Endothelial cell (in vitro differentiated cells): ENCODE measurements at regions not wholly inside any gene's neighbourhood (a gene's known extent, or its start where the extent isn't known, plus 50 kb on each side); places are given as distances from the start of the nearest gene placed in this dataset.

Experiments used
- DNase-seq: peaks from one replicate; pipeline ENCODE4 v3.0.0; 2021; ENCODE audit warnings: low spot score
- H3K27ac Mint-ChIP-seq: one replicate; pipeline ENCODE4 v1.8.0; 2021; ENCODE audit warnings: mixed read lengths, inconsistent platforms; ENCODE audit not compliant: unreplicated experiment
- H3K27me3 Mint-ChIP-seq: one replicate; pipeline ENCODE4 v1.8.0; 2021; ENCODE audit warnings: mild to moderate bottlenecking, moderate library complexity, mixed read lengths, inconsistent platforms; ENCODE audit not compliant: unreplicated experiment
- H3K36me3 Mint-ChIP-seq: one replicate; pipeline ENCODE4 v1.8.0; 2021; ENCODE audit warnings: mild to moderate bottlenecking, low read depth, mixed read lengths, inconsistent platforms; ENCODE audit not compliant: unreplicated experiment
- H3K4me1 Mint-ChIP-seq: one replicate; pipeline ENCODE4 v1.8.0; 2021; ENCODE audit warnings: mild to moderate bottlenecking, mixed read lengths, inconsistent platforms; ENCODE audit not compliant: unreplicated experiment
- H3K4me3 Mint-ChIP-seq: one replicate; pipeline ENCODE4 v1.8.0; 2021; ENCODE audit warnings: mild to moderate bottlenecking, mixed read lengths, inconsistent platforms; ENCODE audit not compliant: unreplicated experiment
- H3K9me3 Mint-ChIP-seq: one replicate; pipeline ENCODE4 v1.8.0; 2021; ENCODE audit warnings: mixed read lengths, inconsistent platforms; ENCODE audit not compliant: unreplicated experiment
- CTCF ChIP-seq: fragments of 200-600 bp; sonication (generic); IDR thresholded peaks from one replicate; pipeline ENCODE4 v1.5.0; 2021; ENCODE audit warnings: antibody characterized with exemption; ENCODE audit not compliant: unreplicated experiment

GRCh38 chr22:22092974-22093373, 110.4 kb upstream of the TOP3B start:
- H3K4me1 Mint-ChIP-seq, result peaks cover 11% of the 10 kb centered on the region
- peaks cover 12% of the 10 kb centered on the region for H3K27me3 Mint-ChIP-seq
- no peaks in the 10 kb centered on the region for H3K9me3 Mint-ChIP-seq
- H3K27ac Mint-ChIP-seq, result no peak overlapping the region
- H3K36me3 Mint-ChIP-seq, result peaks cover 4% of the 10 kb centered on the region
- no peak for DNase-seq
- TF ChIP-seq CTCF, result no peak
- no peak overlapping the region for H3K4me3 Mint-ChIP-seq

GRCh38 chr22:22092101-22092500, 109.5 kb upstream of the TOP3B start:
- H3K27me3 Mint-ChIP-seq, result peaks cover 12% of the 10 kb centered on the region
- H3K9me3 Mint-ChIP-seq, result no peaks in the 10 kb centered on the region
- H3K36me3 Mint-ChIP-seq, result peaks cover 4% of the 10 kb centered on the region
- peaks cover 10% of the 10 kb centered on the region for H3K4me1 Mint-ChIP-seq
- DNase-seq, result no peak
- no peak overlapping the region for H3K27ac Mint-ChIP-seq
- no peak overlapping the region for H3K4me3 Mint-ChIP-seq
- TF ChIP-seq CTCF, result no peak

GRCh38 chr22:22091400-22091878, 108.9 kb upstream of the TOP3B start:
- Mint-ChIP-seq H3K4me3 (no peak overlapping the region), H3K4me1 (peaks cover 4% of the 10 kb centered on the region), H3K36me3 (peaks cover 4% of the 10 kb centered on the region), H3K27ac (no peak overlapping the region), H3K9me3 (no peaks in the 10 kb centered on the region), H3K27me3 (peaks cover 11% of the 10 kb centered on the region)
- DNase-seq, result no peak
- TF ChIP-seq CTCF, result no peak

GRCh38 chr22:22090650-22091399, 108.2 kb upstream of the TOP3B start:
- H3K36me3 Mint-ChIP-seq, result peaks cover 4% of the 10 kb centered on the region
- no peaks in the 10 kb centered on the region for H3K9me3 Mint-ChIP-seq
- no peak for DNase-seq
- no peak overlapping the region for H3K4me3 Mint-ChIP-seq
- H3K27ac Mint-ChIP-seq, result no peak overlapping the region
- peaks cover 4% of the 10 kb centered on the region for H3K4me1 Mint-ChIP-seq
- no peak for TF ChIP-seq CTCF
- peaks cover 11% of the 10 kb centered on the region for H3K27me3 Mint-ChIP-seq
